ENCODE measurements at regions not wholly inside any gene's neighbourhood (a gene's known extent, or its start where the extent isn't known, plus 50 kb on each side); places are given as distances from the start of the nearest gene placed in this dataset.

- no peak for DNase-seq (ENCODE audit: low spot score)
Measured at GRCh38 chr4:13126976-13127910, 356.9 kb downstream of the RAB28 start.

- DNase-seq (ENCODE audit: low spot score): no peak
Measured at GRCh38 chr4:13118633-13119032, 365.5 kb downstream of the RAB28 start.

DNA sequence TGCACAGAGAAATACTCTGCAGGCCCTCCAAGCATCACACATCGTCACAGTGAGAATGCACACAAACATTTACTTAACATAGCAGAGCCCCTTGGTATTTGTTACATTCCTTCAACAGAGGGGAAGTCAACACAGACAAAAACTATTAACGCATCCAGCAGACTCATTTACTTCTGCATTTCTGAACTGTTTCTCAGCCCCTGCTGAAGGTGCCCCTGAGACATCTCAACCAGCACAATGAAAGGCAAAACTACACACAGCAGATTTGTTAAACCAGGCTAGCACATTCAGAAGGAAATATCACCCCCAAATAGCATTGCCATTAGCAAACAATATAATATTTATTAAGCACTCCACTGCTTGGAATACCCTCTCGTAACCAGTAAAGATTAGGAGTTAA lies 367.0 kb downstream of the RAB28 start:
- no peak for DNase-seq (ENCODE audit: low spot score)

DNA sequence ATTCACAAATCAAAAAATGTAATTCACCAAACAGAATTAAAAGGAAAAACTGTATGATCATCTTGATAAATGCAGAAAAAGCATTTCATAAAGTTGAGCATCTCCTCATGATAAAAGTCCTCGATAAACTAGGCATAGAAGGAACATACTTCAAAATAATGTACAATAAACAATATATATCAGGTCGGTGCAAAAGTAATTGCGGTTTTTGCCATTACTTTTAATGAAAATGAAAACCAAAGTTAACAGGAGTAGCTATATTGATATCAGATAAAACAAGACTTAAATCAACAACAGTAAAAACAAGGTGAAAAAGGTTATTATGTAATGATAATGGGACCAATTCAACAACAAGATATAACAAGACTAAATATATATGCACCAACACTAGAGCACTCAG lies 372.1 kb downstream of the RAB28 start:
- DNase-seq (ENCODE audit: low spot score): no peak

DNA sequence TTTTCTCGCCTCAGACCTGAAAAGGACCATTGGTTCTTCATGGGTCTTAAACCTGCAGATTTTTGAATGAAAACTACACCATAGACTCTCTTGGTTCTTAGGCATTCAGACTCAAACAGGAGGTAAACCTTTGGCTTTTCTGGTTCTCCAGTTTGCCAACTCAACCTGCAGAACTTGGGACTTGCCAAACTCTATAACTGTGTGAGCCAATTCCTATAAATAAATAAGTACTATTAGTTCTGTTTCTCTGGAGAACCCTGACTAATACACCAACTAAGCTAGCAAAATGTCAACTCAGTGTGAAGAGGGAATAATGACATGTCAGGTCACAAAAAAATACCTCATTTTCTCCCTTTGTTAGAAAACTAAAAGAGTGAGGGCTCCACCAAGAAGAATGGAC lies 374.6 kb downstream of the RAB28 start:
- DNase-seq (ENCODE audit: low spot score): no peak

DNA sequence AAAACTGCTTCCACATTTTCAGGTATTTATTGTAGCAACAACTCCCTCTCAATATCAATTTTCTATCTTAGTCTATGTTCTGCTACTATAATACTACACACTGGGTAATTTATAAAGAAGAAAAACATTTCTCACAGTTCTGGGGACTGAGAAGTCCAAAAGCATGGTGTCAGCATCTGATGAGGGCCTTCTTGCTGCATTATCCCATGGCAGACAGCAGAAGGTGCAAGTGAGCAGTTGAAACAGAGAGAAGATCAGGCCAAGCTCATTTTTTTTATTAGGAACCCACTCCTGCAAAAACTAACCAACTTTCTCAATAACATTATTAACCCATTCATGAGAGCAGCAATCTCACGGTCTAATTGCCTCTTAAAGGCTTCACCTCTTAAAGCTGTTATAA lies 376.0 kb downstream of the RAB28 start:
- DNase-seq (ENCODE audit: low spot score): no peak

DNA sequence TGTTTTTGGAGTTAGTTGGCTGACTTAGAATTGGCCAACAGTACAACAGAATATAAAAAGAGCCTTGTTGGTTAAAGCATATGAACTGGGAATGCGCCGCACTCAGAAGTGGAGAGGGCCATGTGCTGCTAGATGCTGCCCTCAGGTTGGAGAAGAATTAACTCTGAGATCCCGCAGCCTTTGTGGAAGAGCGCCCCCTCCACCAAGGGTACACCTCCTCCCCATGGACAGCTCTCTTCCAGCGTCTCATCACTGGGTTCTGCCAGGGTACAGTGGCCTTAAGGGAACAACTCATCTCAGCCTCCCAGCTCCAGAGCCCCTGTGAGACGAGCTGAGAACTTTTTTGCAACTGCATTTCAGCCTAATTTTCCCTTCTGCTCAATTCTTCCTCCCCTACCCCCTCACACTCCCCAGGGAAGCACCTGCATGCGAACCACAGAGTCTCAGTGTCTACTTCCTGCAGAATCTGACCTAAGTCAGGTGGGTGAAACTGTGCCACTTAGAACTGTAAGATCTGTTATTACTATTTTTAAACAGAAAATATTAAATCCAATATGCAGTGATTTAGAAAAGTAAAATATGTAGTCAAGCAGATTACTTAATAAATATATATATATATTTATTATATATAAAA lies 380.6 kb downstream of the RAB28 start:
- no peak for DNase-seq (ENCODE audit: low spot score)

GRCh38 chr4:13102092-13102742 lies 381.9 kb downstream of the RAB28 start:
- no peak for DNase-seq (ENCODE audit: low spot score)

- DNase-seq (ENCODE audit: low spot score): no peak
Measured at GRCh38 chr4:13097971-13098370, 386.2 kb downstream of the RAB28 start.

GRCh38 chr4:13095722-13096121 lies 388.4 kb downstream of the RAB28 start:
- DNase-seq (ENCODE audit: low spot score): no peak

GRCh38 chr4:13093170-13093569 lies 391.0 kb downstream of the RAB28 start:
- DNase-seq (ENCODE audit: low spot score): no peak

DNA sequence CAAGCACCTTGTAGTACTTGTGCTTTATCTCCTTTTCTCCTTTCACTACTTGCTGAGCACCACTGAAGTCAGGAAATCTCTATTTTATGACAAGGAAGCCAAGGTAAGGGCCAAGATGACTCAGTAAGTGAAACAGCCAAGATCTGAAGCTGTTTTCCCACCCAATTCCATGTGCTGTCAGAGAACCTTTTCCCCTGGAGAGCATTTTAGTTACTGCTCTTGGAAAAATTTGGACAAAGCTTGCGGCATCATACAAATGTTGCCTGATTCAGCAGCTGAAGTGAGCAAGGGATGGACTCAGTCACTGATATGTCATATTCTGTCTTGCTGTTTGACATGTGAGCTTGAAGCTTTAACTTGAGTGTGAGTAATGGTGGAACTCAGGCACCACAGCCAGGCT lies 391.4 kb downstream of the RAB28 start:
- DNase-seq (ENCODE audit: low spot score): no peak

- DNase-seq (ENCODE audit: low spot score): no peak
Measured at GRCh38 chr4:13089659-13089998, 394.5 kb downstream of the RAB28 start.

- no peak for DNase-seq (ENCODE audit: low spot score)
Measured at GRCh38 chr4:13088726-13089658, 395.1 kb downstream of the RAB28 start.

DNA sequence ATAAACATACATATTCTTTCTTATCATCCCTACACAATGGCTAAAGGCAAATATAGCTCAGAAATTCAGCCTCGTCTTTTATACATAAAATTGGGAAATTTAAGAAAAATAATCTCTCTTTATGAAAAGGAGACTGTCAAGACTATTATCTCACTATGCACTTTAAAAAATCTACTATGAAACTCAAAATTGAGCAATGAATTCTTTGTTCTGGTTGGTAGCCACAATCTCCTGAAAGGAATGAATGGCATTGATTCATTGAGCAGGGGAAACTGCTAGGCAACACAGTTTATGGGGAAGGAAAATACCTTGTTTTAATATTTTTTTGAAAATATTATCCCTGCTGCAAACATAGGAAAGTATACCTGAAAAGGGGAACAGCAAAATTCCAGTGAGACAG lies 397.1 kb downstream of the RAB28 start:
- no peak for DNase-seq (ENCODE audit: low spot score)

DNA sequence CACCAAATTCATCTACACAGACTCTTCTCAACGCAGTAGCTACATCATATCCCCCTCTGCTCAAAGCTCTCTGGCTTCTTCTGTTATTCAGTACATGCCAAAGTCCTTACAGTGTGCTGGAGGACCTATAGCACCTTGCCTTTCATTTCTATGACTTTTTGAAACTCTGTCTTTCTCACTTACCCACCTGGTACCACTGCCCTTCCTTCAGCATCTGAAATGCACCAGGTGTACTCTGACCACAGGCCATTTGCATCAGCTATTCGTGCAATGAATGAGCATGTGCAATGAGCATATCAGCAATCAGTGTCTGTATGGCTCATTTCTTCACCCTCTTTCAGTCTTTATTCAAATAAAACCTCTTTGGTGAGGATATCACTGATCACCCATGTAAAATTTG lies 399.9 kb downstream of the RAB28 start:
- no peak for DNase-seq (ENCODE audit: low spot score)

GRCh38 chr4:13081830-13082229 lies 402.3 kb downstream of the RAB28 start:
- no peak for DNase-seq (ENCODE audit: low spot score)

DNA sequence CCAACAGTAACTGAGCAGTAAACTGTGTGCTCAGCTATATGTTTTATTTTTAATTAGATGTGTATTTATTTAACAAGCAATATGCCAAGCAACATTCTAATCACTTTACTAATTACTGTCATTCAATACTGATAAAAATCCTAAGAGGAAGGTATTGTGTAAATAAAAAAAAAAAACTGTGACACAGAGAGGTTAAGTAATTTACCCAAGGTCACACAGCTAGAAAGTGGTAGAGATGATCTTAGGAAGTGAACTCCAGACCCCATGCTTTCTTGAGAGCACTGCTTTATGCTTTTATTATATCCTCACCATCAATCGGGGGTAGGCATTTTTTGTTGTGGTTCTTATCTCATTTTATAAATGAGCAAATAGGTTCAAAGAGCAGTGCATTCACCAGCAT lies 417.1 kb downstream of the RAB28 start:
- DNase-seq (ENCODE audit: low spot score): no peak

DNA sequence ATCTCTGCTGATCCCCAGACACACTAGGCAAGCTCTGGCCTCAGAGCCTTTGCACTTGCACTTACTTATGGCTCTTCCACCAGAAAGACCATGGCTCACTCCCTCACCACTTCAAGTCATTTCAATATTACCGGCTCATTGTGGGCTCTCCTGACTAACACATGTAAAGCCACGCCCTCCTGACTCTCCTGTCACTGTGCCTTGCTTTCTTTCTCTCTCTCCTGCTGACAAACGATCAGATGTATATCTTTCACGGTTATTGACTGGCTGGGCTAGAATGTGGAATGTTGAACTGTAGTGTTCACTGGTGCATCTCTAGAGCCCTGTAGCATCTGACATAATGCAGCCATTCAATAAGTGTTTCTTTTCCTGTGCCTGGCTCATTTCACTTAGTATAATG lies 425.1 kb downstream of the RAB28 start:
- no peak for DNase-seq (ENCODE audit: low spot score)

DNA sequence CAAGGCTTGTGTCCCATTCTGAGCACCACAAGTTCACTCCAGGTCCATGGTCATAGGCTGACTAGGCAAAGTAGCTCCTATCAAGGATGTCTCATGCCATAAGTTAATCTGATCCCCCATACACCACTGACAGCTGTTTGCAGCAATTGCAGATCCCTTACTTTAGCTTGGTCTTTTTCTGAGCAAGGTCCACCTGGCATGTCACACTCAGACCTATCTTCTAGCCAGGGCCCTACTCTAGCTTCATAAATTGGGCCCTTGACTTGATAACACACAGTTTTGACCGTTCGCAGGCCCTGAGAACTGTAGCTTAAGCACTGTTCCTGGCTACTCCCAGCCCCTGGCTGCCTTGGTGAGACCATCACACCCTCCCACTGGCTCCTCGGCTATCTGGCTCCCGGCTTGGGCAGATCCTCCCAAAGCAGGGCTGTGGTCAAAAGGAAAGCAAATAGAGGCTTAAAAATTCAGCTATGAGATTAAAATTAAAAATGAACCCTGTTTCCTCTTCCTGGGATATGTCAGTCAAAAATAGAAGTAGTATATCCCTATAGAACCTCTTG lies 427.4 kb downstream of the RAB28 start:
- no peak for DNase-seq (ENCODE audit: low spot score)

DNA sequence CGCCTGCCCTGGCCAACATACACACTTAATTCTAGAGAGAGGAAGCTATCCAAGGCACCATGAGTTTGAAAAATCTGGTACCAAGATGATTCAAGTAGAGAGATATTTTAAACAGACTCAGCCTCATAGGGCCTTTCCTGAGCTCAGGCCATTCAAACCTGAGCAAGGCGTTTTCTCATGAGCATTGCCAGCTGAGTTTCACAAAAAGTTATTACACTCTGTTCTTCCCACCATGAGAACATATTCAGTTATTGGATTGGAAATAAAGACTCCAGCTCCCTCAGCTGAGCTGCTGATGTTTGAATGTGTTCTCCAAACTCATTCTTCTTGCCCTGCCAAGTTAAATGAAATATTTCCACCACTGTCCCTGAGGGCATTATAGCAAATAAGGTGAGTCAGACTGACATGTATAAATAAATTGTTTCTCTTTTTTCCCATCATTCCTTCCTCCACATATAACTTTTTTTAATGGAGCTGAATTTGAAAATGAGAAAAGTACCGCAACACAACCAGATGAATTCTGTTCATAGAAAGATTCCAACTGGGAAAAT lies 429.6 kb downstream of the RAB28 start:
- DNase-seq (ENCODE audit: low spot score): no peak
